ENCODE measurements at regions not wholly inside any gene's neighbourhood (a gene's known extent, or its start where the extent isn't known, plus 50 kb on each side); places are given as distances from the start of the nearest gene placed in this dataset.
"Not testable (repeated sequence)": the region's sequence is repeated elsewhere in the genome, so short reads cannot be mapped to it uniquely, and the experiment has no call there.

GRCh38 chr21:35157374-35157773, 108.3 kb upstream of the RUNX1 start:
- DNase-seq = not testable (repeated sequence)

- no peak for DNase-seq
These were observed 107.5 kb upstream of the RUNX1 start for GRCh38 chr21:35156293-35157278.

DNA sequence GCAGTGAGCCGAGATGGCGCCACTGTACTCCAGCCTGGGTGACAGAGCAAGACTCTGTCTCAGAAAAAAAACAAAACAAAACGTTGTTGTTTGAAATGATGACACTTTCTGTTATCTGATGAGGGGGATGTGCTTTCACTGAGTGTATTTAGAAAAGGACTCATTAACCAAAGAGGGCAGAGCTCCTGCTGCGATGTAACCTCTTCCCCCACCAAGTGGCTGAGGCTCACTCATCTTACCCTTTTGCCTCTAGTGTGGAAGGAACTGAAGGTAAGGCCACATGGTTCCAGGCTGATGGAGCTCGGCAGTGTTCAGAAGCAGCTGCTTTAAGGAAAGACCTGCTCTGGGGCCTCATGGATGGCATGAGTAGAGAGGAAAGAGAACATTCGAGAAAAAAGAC, 105.7 kb upstream of the RUNX1 start:
- no peak for DNase-seq

- no peak for DNase-seq
These were observed 104.6 kb upstream of the RUNX1 start for GRCh38 chr21:35153671-35154070.

- DNase-seq = no peak
These were observed 101.6 kb upstream of the RUNX1 start for GRCh38 chr21:35150562-35151226.

- DNase-seq = no peak
These were observed 100.6 kb upstream of the RUNX1 start for GRCh38 chr21:35149698-35150097.

DNA sequence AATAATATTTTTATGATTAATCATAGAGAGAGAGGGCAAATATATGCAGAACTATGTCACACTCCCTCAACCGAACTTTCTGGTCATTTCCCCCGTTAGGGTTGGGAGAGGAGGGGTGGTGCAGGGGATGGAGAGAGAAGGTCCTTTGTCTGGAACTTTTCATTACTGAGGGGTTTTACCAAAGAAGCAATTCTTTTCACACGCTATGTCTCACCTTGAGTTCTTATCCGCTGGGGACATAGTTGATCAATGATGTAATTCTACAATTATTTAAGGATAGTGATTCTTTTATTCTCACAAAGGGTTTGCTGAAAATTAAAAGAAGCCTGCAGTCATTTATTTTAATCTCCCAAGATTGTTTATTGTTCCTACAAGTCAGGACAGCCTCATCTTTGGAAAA, 98.3 kb upstream of the RUNX1 start:
- no peak for DNase-seq

DNA sequence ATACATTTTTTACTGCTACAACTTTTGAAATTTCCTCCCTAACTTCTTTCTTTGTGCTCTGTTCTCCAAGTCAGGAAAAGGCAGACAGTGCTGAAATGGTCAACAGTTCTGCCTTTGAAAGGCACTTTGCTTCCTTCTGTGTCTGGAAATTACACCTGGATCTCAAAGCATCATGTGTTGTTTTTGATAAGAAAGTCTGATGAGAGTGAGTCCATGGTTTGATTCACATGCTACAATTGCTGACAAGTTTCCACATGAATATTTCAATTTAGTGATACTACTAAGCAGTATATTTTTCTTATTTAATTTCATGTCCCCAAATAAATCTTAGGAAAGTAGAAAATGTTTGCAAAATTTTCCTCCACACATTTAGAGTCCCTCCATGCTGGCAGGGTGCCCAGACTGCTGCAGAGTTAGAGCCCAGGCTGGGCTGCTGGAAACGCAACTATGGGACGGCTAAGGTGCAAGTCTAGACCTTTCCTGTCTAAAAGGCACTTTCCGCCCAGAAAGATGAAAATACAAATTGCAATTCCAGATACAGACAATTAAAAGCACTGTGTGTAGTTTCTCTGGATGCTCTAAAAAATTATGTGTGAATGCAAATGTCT, 96.6 kb upstream of the RUNX1 start:
- no peak for DNase-seq

DNA sequence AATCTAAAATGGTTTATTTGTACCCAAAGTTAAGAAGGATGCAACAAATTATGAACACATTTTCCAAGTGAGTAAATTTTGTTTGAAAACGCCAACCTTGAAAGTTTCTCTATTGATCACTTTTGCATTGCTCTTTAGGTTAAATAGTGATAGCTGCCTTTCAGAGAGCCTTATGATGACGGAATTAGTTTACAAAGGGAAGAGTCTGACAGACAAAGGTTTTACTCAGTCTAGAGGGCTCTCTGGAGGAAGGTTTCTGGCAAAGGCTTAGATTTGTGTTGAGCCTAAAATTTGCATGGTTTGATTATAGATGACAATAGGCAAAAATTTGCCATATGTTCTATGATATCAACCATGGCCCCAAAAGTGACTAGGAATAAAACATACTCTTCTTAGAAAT, 95.9 kb upstream of the RUNX1 start:
- no peak for DNase-seq

DNA sequence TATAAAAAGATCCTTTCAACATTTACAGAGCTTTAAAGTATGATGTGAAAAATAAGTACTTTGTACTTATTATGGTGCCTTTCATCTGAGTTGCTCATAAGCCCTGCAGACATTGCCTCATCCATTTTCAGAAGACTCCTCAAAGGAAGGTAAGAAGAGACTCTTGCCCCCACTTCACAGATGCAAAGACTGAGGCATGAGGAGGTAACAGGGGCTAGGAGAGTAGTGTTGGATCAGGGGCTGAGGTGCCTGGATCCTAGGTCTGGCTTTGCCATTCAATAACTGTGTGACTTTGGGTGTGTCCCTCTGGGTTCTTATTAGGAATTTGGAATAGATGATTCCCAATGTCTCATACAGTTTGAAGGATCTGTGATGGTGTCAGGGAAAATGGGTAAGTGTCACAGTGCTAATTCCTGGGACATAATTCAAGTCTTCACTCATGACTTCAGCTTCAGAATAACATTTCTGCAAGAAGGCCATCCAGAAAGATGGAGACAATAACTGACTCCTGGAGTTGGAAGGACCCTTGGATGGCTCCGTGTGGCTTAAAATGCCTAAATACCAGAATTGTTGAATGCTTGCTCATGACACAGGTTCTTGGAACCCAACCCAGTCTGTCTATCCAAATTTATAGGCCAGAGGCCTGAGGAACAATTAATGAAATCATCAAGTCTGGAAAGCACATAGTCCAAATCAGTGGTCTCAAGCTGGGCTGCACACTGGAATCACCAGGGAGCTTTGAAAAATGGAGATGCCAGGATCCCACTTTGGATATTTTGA, 93.1 kb upstream of the RUNX1 start:
- no peak for DNase-seq

GRCh38 chr21:35139382-35139715, 90.2 kb upstream of the RUNX1 start:
- DNase-seq = no peak

- DNase-seq = no peak
These were observed 89.7 kb upstream of the RUNX1 start for GRCh38 chr21:35138665-35139381.

DNA sequence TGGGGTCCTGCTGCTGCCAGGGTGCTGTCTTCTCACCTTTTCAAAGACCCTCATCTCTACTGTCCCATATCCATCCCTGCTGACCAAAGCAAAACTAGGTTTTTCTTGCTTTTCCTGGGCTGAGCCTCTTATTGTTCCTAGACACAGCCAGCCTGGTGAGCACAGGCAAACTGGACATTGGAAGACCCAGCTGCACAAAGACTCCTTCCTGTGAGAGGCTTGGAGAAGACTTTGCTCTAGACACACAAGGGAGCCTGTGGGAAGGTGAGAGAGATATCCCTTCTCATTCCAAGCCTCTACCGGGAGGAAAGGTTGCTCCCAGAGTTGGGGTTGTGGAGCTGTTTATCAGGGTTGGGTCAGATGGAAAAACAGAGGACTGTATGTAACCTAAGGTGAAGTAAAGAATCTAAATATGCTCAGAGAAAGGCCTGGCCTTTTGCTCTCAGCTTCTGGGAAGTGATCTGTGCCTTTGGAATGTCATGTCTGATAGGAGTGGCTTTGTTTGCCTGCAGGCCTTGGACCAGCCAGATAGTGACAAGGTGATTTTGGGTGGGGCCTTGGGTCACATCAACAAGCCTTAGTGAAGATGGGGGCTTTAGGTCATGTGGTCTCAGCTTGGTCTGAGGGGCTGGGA, 87.6 kb upstream of the RUNX1 start:
- no peak for DNase-seq

- no peak for DNase-seq
These were observed 87.0 kb upstream of the RUNX1 start for GRCh38 chr21:35136106-35136505.

DNA sequence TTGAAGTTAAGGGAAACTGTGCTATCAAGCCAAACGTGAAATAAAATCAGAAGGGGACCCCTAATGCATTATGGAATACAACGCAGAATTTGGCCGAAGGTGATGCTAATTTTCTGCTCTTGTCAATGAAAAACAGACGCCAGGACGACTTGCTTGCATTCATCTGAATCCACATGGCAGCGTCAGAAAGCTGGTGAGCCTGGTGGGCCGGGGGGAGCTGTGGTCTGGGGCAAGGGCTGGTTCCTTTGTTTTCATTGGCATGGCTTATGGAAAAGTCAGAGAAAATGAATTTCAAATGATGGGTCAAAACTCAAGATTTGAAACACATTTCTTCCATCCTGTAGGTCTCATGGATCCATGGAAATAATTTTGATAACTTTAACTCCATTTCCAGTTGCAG, 86.4 kb upstream of the RUNX1 start:
- no peak for DNase-seq

DNA sequence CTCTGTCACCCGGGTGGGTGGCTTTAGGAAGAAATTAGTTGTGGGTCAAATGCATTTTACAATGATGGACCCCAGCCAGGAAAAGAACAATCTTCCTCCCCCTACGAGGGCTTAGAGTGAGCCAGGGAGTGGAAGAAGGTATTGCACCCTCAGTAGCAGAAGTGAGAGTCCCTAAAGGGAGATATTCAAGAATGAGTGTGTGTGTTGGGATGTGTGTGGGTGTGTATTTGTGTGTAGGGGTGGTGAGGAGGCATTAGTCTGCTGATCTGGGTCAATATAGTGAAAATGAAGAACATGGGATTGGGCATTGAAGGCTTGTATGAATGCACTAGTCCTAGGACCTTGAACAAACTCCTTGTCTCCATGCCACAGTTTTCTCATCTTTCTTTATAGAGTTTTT, 85.2 kb upstream of the RUNX1 start:
- DNase-seq = no peak

DNA sequence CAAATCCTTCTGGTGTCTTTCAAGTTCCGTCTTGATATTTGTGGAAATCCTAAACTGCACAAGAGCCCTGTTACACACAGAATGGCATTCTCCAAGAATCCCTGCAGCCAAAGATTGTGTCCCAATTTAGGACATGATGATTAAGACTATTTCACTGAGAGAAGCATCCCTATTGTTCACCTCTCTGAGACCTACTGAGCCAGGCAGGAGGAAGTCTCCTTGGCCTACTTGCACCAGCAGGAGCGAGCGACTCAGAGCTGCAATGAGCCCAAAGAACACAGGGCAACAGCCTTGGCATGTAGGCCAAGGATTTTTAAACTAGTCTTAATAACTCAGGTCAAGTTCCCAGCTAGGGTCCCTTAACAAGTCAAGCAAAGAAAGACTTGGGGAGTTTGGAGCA, 79.4 kb upstream of the RUNX1 start:
- no peak for DNase-seq

DNA sequence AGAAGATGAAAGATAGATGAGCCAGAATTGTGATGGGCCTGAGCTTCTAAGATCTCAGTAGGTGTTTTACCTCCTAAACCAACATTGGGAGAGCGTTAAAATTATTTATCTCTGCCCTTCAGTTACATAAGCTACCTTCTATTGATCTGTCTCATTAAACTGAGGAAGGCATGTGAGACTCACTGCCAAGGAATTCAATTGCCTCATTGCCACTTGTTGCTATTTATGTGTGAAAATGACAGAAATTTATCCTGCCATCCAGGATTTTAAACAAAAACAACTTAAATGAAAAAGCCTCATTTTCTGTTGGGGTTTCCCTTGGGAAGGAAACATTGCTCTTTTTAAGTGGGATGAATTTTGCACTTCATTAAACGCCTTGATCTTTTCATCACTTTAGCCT, 78.7 kb upstream of the RUNX1 start:
- DNase-seq = no peak

- DNase-seq = no peak
These were observed 77.9 kb upstream of the RUNX1 start for GRCh38 chr21:35127026-35127425.

- DNase-seq = no peak
These were observed 71.6 kb upstream of the RUNX1 start for GRCh38 chr21:35120631-35121180.

DNA sequence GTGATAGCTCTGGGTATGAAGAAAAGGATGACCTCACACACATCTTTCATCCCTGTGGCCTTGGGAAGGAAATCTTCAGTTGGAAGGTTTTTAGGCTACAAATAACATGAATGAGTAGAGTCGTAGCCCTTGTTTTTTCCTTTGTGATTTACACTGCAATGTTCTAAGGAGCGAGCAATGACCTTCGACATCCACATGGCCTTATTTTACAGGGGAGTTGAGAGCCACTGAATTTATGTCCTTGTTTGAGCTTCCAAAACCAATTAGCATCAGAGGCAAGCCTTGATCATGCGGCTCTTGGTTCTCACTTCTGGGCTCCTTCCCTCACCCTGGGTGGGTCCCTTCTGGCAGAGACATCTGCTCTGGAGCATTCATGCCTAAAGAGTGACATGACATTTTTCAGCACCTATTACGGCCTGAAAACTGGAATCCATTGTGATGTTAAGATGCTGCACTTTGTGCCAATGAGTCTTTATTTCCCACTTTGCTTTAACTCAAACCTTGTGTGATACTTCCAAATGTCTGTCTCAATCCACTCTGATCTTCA, 70.5 kb upstream of the RUNX1 start:
- no peak for DNase-seq
